Kidney glomerular epithelial cell (primary cell): ENCODE measurements at regions not wholly inside any gene's neighbourhood (a gene's known extent, or its start where the extent isn't known, plus 50 kb on each side); places are given as distances from the start of the nearest gene placed in this dataset.

Source experiments
- DNase-seq: peaks from one replicate; lab custom pipeline; 2025; lab: John Stamatoyannopoulos, UW

DNA sequence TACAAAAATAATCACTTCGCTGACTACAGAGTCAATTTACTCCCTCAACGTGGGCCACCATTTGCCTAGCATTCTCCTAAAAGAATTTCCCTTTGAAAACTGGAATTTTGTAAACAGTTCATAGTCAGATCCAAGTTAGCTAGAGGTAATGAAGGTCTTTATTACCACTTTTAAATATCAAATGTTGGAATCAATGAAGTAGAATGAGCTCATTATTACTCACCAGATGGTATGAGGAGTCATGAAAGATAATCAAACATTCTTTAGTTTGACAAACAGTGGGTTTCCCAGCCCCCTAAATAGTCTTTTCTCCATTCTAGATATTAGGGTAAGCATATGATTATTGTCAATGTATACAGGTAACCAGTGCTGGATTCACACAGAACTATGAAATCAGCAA lies 455.7 kb upstream of the THBS1 start:
- peak; percentile 23 for DNase-seq

DNA sequence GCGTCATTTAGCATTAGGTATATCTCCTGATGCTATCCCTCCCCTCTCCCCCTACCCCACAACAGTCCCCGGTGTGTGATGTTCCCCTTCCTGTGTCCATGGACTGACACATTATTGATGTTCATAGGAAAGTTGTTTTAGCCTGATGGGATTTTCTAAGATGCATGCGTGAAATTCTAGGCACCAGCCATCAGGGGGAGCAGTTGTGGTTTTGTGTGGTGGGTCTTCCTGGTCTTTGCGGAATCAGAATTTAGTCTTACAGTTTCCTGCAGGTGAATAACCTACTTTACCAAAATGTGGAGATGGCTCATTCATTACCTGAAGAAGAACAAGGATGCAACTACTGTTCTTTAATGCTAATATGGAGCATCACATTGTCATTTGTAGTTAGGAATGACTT lies 455.0 kb upstream of the THBS1 start:
- peak; percentile 29 for DNase-seq

DNA sequence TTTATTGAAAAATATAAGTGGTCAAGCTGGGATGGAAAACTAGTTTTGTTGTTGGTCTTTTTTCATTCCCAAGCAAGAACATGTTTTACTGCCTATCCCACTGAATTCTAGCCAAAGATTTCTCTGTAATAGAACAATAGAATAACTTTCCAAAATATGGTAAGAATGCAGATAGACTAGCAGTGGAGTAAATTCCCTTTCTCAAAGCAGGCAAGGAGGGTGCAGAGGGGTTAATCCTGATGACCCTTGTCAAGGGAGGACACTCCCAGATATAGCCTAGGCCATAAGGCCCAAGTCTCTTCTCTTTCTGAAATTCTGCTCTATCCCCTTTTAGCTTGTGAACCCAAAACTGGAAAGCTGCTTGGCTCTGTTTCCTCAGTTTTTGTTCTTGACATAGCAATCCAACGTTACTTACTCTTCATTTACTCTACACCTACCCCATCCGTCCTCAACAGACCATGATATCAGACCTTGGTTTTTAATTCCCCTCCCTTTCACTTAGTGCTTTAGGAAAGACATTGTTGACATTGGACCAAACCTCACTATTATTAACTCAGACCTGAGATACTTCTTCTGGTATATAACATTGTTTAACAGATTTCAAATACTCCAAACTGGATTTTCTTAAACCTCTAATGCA lies 453.6 kb upstream of the THBS1 start:
- peak; percentile 53 for DNase-seq

DNA sequence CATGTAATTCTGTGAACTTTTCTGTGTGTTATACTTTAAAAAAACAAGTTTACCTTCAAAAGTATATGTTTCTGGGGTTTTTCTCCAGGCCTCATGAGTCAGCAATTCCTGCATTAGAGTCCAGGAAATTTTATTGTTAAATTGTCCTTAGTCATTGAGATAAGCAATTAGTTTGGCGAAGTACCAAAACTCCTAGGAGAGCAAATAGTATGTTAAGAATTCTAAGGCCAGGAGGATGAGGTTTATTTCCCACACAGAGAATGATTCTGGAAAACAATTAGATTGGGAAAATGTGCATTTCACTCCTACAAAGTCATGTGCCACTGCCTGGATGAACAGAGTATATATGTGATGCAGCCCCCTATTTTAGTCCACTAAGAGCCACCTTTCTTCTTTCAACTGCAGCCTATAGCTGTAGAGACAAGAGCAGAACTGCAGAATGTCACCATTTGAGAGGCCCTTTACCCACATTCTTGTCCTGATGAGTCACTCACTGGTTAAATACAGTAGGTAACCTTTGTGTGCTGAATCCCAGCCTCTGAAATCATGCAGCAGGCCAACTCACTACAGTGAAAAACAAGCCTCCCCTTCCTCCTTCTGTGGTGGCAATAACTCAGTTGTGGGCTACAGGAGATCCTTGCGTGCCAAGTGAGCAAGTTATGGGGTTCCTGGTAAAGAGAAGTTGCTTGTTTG lies 452.8 kb upstream of the THBS1 start:
- peak; percentile 99 for DNase-seq

DNA sequence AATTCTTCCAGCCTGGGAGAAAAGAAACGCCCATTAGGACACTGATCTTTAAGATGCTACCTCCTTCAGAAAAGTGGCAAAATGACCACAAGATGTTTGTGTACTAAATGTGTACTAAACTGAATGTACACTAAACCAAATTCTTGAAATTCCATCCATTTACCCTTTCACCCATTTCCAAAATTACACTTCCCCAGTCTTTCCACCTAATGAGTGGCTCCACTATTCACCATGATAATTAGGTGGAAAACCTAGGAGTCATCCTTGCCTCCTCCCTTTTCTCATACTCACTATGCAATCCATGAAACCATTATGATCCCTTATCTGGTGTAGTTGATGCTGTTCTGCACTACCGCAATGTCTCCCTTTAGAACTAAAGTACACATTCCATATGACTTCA lies 452.1 kb upstream of the THBS1 start:
- no peak for DNase-seq

DNA sequence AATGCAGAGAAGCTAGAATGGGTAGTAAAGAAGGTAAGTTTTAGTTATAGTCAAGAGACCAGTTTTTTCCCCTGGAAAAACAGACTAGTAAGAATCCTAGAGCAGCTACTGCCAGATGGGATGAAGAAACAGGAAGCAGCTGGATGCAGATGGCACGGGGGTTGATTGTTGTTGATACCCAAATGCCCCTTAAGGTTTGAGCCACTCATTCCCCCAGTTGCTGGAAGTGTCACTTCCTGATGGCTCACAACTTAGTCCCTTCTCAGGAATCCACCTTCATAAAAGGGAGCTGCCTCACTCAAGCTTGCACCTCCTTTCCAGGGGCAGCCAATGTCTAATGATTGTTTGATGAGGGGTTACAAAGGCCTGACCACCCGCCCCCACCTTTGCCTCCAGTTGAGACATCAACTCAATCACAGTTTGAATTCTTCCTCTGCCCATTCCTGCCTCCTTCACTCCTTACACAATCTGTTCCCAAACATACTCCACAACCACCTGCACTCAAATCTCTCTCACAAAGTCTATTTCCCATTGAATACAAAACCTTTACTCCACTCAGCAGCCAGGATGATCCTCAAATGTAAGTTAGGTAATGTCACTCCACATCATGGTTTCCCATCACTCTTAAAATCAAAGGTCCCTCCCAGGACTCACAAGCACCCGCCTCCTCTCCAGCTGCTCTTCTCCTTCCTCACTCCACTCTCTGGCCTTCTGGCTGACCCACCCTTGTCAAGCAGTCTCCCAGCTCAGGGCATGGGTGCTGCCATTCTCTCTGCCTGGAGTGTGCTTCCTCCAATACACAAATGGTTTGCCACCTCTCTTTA lies 450.1 kb upstream of the THBS1 start:
- no peak for DNase-seq

DNA sequence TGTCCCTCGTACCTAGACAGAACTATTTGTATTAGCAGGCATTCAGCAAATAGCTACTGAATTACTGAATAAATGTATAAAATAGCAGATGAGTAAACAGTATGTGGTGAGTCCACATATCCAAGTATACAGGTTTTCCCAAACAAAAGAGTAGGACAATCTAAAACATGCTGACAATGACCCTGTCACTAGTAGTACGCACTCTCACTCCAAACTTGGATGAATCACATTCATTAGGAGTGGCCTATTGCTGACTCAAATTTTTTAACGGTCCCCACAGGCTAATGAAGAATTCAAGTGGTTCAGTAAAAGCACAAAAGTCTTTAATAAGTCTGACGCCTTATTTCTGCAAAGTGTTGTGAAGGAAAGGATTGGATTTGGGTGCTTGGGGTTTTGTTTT lies 449.3 kb upstream of the THBS1 start:
- no peak for DNase-seq

DNA sequence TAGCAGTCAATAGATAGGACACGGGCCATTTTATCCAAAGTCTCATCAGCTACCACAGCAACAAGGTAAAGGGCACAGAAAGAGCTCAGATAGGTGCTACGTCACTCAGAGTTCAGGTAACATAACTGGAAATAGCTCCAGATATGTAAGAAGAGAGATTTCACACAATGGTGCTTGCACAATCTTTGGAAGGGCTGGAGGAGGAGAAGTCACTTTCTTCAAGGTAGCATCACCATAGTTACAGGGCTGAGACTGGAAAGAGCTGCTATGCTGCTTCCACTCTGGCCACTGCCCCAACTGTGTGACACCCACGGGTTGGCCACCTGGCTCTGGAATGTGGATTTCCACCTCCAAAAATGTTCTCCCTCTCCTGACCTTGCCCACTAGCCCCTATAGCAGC lies 448.8 kb upstream of the THBS1 start:
- DNase-seq, result no peak

DNA sequence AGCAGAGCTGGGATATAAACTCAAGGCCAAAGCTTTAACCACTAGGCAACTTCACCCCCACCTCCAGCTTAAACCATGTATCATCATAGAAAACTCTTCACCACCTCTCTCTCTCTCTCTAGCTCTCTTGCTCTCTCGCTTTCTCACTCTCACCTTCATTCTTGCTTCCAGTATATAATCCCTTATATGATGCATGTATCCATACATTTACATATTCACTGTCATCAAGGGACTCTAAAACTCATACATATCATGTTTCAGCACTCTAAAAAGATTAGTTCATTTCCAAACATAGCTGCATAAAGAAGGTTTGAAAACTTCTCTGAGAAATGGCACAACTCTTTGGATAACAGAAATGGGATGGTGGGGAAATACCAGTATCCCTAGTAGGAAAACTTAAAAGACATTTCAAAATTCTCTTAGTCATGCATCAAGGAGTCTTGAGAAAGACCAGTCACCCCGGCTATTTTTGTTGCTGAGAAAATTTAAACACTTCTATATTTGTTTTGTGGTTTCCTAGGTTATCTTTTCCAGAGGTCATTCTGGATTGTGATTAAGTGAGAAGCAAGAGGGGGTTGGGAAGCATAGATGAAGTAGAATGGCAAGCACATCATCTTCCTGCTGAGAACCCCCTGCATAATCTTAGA lies 447.8 kb upstream of the THBS1 start:
- DNase-seq, result peak; percentile 92

DNA sequence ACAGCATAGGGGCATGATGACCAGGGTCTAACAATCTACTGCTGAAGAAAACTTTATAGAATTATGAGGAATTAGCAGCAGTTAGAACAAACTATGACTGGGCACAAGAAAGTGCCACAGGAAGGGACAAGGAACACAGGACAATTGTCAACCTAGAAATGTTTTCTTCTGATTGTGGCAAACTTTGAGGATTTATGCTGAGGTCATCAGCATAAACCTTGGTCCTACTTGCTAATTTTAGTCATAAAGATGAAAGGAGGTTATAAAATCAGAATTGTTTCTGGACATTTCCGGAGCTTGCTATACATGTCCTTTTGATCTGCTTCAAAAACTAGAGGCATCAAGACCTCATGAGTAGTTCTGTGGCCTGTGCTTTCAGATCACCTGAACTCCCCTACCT lies 446.6 kb upstream of the THBS1 start:
- DNase-seq, result no peak

DNA sequence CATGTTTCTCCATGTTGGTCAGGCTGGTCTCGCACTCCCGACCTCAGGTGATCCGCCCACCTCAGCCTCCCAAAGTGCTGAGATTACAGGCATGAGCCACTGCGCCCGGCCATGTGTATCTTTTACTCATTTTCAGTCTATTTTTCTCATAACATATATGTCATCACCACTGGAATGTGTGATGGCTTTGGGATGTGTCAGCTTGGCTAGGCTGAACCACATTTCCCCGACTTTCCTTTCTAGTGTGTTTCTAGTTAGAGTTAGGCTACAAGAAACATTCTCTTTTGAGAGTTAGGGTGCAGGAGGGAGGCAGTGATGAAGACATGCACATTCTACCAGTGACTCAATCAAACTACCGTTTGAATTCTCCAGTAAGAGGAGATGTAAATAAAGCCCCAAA lies 444.9 kb upstream of the THBS1 start:
- DNase-seq, result peak; percentile 93

DNA sequence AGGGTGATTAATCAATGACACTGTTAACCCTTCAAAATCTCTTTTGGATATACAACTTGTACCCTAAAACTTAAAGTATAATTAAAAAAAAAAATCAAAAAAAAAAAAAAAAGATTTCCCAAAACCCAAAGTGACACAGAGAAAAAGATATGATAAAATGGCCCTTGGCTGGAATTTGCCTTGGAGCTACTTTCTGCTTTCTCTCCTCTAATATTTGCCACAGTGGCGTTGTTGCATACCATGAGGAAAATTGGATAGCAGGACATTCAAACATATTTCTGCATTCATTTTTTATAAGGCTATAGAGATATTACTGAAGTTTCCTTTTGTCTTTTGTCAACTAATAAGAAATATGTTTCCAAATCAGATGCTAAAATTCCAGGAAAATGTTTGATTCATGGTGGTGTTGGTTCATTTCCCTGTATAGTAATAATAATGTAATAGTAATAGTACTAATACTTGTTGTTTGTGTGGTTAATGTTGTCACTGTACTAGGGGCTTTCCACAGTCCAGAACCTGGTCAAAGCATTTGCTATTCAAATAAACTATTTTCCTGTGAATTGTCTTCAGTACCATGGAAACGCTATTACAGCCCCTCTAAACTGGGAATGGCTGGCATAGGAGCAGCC lies 441.3 kb upstream of the THBS1 start:
- no peak for DNase-seq

DNA sequence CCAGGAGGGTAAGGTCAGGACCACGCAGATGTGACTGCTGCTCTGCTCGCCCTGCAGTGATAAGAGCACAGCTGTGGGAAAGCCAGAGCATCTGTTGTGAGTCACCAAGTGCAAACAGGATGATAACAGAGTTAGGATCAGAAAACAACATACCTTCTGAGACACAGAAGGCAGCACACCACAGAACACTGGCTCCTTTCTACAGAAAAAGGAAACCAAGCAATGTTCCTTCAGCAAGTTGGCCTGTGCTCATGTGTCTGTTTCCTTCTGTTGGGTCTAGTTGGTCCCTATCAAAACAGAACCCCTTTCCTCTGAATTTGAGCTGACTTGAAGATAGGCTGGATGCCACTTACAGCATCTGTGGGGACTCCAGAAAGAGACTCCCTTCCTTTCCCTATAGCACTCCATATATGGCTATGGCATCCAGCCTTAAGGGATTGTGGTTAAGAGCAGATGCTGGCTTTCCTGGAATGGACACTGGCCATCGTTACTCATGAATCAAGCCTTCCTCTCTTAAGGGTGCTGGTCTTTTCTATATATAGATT lies 440.7 kb upstream of the THBS1 start:
- no peak for DNase-seq

DNA sequence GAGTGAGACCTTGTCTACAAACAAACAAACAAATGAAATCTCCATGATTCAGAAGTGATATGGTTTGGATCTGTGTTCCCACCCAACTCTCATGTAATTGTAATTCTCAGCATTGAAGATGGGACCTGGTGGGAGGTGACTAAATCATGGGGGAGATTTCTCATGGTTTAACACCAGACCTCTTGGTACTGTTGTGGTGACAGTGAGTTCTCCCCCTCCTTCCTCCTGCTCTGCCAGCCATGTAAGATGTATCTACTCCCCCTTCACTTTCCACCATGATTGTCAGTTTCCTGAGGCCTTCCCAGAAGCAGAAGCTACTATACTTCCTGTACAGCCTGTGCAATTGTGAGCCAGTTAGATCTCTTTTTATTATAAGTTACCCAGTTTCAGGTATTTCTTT lies 438.4 kb upstream of the THBS1 start:
- no peak for DNase-seq

DNA sequence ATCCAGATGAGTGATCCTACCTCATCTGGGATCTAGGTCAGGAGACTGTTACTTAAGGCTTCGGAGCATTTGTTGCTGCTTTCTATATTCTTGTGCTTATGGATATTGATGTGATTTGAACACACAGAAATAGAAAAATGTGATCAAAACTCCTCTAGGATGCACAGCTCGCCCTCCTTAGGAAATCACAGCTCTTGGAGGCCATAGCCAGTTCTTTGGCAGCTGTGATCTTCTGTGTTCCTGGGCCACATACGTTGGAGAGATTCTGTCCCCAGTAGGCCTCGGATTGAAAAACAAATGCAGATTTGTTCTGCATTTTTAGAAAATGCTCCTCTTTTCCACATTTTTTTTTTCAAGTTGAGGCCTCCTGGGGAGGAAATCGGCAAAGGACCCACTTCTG lies 437.4 kb upstream of the THBS1 start:
- no peak for DNase-seq

DNA sequence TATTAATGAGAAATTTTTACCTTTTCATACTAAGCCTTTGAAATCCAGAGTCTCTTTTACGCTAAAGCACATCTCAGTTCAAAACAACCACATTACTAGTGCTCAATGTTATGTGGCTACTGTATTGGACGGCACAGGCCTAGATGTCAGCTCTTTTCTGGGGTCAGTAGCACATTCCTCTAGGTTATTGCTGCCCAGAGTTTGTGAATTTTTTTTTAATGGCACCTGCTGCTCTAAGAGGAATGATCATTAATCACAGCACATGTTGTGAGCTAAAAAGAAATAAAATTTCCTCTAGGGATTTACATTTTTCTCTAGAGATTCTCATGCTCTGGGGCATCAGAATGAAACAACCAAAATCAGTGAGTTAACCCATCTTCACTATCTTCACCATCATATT lies 436.8 kb upstream of the THBS1 start:
- DNase-seq, result no peak

DNA sequence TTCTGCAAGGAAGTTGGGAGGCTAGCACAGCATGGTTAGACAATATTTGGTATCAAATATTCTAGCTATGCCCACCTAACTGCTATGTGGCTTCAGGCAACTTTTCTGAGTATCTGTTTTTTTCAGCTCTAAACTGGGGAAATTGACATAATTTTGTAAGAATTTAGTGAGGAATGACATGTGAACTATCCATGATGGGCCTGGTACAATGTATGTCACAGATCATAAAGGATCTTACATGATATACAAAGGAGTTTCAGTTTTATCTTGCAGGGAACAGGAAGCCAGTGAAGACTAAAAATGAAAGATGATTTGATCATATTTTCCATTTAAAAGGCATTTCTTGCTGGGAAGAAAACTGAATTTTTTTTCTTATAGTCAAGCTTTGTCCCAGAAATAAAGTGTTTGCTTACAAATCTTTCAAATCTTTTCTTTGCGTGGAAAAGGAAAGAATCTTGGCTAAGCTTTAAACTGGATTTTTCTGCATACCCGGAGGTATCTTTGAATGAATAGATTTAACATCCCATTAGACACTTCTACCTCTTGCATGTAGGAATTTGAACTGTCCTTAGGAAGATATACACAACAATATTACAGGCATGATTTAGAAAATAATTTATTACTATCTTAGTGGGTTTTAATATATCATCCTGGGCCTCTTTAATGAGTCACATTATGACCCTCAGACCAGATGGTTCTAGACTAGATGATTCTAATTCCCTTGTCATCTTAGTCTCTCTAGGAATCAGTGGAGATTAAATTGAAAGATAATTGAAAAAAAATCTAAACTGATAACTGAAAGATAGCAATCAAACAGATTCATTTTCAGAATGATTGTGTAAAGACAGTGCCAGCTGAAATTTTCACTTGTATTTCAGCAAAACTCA lies 436.0 kb upstream of the THBS1 start:
- no peak for DNase-seq

DNA sequence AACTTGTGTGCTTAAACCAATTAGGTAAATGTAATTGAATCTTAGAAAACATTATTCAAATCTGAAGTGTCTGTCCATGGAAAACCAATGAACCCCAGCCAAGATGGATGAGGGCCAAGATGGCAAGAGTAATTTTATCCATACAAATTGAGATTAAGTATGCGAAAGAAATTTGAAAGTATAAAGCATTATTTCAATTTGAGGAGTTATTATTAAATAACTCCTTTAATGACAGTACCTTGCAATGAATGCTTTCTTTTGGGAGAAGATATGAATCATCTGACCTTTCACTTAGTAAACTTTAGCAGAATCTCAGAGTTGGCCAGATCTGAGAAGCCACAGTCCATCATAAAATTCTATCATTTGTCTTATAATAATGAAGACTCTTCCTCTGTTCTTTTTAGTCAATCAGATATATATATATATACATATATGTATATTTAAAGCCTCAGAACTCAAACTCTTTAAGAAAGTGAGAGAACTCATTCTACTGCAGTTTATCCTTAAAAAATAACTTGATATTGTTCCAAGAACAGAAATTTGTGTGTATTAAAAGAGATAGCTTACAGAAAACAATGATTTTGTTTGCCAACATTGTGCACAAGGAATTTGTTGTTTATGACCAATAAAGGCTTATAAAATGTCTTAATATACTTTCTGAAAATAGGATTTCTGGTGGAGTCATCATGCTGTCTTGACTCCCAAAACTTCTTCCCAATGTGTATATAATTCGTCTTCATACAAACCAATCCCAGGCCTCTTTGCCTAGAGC lies 434.8 kb upstream of the THBS1 start:
- DNase-seq, result peak; percentile 33

DNA sequence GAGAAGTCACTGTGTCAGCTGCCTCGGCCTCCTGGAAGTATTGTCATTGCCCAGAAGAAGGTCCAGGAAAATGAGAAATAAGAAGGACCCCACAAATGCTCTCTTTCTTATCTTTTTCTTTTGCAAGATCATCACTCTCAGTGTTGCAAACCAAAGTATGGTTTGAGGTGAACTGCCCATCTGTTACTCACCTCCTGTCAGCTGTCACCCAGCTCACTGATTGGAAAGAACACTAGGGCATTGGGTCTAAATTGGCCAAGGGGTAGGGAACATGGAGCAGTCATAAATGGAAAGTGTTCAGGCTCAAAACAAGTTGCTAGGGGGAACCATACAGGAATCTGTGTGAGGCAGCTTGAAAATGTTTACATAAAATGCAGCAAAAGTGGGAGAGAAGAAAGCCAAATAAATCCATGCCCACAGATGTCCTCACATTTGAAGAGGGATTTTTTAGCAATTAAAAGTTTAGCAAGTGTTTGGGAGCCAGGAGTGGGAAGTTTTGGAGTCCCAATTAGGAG lies 431.2 kb upstream of the THBS1 start:
- no peak for DNase-seq

DNA sequence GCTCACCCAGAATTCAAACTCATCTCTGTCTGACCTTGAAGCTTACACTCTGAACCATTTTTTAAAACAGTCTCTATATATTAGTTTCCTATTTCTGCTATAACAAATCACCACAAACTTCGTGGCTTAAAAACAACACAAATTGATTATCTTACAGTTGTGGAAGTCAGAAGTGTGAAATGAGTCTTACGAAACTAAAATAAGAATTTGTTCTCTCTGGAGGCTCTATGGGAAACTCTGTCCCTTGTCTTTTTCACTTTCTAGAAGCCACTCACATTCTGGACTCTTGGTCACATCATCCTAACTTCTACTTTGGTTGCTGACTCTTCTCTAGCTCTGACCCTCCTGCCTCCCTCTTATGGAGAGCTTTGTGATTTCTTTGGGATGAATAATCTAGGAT lies 429.3 kb upstream of the THBS1 start:
- no peak for DNase-seq
